ENCODE measurements at regions not wholly inside any gene's neighbourhood (a gene's known extent, or its start where the extent isn't known, plus 50 kb on each side); places are given as distances from the start of the nearest gene placed in this dataset.

GRCh38 chr1:222919478-222919865 is 104.6 kb downstream of the DISP1 start:
- TF ChIP-seq EZH2phosphoT487 (IDR thresholded peaks at IDR 0.05; ENCODE audit: insufficient read depth, low read depth), result no peak
- no peak for TF ChIP-seq EZH2 (IDR thresholded peaks at IDR 0.05; ENCODE audit: insufficient read depth, poor library complexity, severe bottlenecking)
